Pancreas (tissue), 10 donors: ENCODE measurements at regions not wholly inside any gene's neighbourhood (a gene's known extent, or its start where the extent isn't known, plus 50 kb on each side); places are given as distances from the start of the nearest gene placed in this dataset.
A peak's percentile ranks its signal among the peaks of the same experiment; 100 is the strongest.
"Not testable (repeated sequence)": the region's sequence is repeated elsewhere in the genome, so short reads cannot be mapped to it uniquely, and the experiment has no call there.

Experiments
- ATAC-seq, 4 donors: fragments of 200-7000 bp; cut with Tn5 transposase; one replicate each; pipeline versions ENCODE4 v1.8.0 to v1.9.1; 2020; ENCODE audit warnings: mild to moderate bottlenecking in 4 of 4, moderate library complexity in 4 of 4
- DNase-seq, 6 donors: peaks; one replicate each; pipeline ENCODE4 v3.0.0-alpha.2; 2020
- FAIRE-seq: peaks from 2 replicates; lab custom pipeline; 2012; peaks lifted over from hg19 to GRCh38; lab: Jason Lieb, UNC
- H3K27ac ChIP-seq, 4 donors: fragments of 200-600 bp; sonication (generic); 1 replicate in 3 of 4; 2 replicates in 1 of 4; pipeline versions ENCODE4 v1.5.0 to v1.8.0; 2020
- H3K27me3 ChIP-seq, 4 donors: fragments of 200-600 bp; one replicate each; pipeline ENCODE4 v1.8.0; 2021
- H3K36me3 ChIP-seq, 3 donors: fragments of 200-600 bp; sonication (generic) in 1 of 3; one replicate each; pipeline versions ENCODE4 v1.5.0 to v1.8.0; 2020 to 2021
- H3K4me1 ChIP-seq, 3 donors: fragments of 200-600 bp; one replicate each; pipeline ENCODE4 v1.8.0; 2021
- H3K4me3 ChIP-seq, 4 donors: fragments of 200-600 bp; sonication (generic) in 2 of 4; one replicate each; pipeline versions ENCODE4 v1.5.0 to v1.8.0; 2020 to 2021
- H3K9me3 ChIP-seq, 4 donors: fragments of 200-600 bp; one replicate each; pipeline ENCODE4 v1.8.0; 2021
- WGBS, 2 donors: extraction: QIAGEN DNeasy Blood & Tissue Kit; methylation state at CpG; one replicate each; pipeline ENCODE4 v1.1.7; 2013; 5-methylcytosine and 5-hydroxymethylcytosine counted together
- intact Hi-C, 3 donors: fragments of 100-400 bp; cut with DNase I; formaldehyde crosslinking; loops; one replicate each; pipeline versions ENCODE4 v1.11.1 to v1.14.2; 2022
- TF ChIP-seq, protein P1 (sequence below), 4 donors: fragments of 200-600 bp; sonication (generic) in 3 of 4; IDR thresholded peaks; one replicate each; pipeline versions ENCODE4 v1.5.0 to v1.8.0; 2021; ENCODE audit warnings: antibody characterized with exemption in 4 of 4
- donor health status: healthy with polysubstance abuse.
- donor health status: DM: no; HTN: no; CAD: no; lungs with moderate emphysema.
- donor health status: DM: no; HTN: no; CAD: no.
- donor health status: control.
- donor health status: control.
- donor health status: Bipolar disorder and iron deficiency.
- donor health status: DM: yes; HTN: yes; CAD: no.
- donor health status: DM: no; HTN: no; CAD: no.
- donor health status: DM: no; HTN: no; CAD: no.
- donor health status: DM: yes; HTN: yes; CAD: no.

DNA sequence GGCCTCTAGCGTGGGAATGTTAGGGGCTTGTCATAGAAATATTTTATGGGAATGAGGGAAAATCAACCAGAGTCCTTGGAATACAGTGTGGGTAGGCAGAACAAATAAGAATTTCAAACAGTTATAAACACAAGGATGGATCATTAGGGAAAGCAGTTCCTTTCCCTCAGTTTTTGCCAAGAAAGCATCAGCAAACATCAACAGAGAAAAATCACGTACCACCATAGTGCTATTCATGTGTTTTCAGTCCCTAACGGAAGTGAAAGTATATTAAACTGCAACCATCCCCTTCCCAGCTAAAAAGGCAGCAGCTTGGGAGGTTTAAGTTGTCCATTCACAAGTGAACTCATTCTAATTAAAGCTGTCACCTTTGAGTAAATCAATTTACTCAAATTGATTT is 334.4 kb upstream of the PCDH18 start:
- ATAC-seq: no peak
- H3K9me3 ChIP-seq: no peaks in the 10 kb centered on the region
- no peaks in the 10 kb centered on the region for H3K27me3 ChIP-seq
- H3K27ac ChIP-seq: no peak overlapping the region
- 77 to 86% methylated on average over 3 of the region's 3 CpGs for WGBS, 2 donors
- no peaks in the 10 kb centered on the region for H3K36me3 ChIP-seq
- FAIRE-seq: no peak
- H3K4me3 ChIP-seq: no peak overlapping the region
- DNase-seq: no peak
- H3K4me1 ChIP-seq: no peaks in the 10 kb centered on the region
- intact Hi-C loops: no loop called here
- TF ChIP-seq, protein P1, sequence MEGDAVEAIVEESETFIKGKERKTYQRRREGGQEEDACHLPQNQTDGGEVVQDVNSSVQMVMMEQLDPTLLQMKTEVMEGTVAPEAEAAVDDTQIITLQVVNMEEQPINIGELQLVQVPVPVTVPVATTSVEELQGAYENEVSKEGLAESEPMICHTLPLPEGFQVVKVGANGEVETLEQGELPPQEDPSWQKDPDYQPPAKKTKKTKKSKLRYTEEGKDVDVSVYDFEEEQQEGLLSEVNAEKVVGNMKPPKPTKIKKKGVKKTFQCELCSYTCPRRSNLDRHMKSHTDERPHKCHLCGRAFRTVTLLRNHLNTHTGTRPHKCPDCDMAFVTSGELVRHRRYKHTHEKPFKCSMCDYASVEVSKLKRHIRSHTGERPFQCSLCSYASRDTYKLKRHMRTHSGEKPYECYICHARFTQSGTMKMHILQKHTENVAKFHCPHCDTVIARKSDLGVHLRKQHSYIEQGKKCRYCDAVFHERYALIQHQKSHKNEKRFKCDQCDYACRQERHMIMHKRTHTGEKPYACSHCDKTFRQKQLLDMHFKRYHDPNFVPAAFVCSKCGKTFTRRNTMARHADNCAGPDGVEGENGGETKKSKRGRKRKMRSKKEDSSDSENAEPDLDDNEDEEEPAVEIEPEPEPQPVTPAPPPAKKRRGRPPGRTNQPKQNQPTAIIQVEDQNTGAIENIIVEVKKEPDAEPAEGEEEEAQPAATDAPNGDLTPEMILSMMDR (IDR thresholded peaks at IDR 0.05): no peak

GRCh38 chr4:137861682-137862081 is 329.4 kb upstream of the PCDH18 start:
- Histone ChIP-seq H3K36me3 (no peaks in the 10 kb centered on the region), H3K4me1 (no peaks in the 10 kb centered on the region), H3K4me3 (no peak overlapping the region), H3K27me3 (no peaks in the 10 kb centered on the region), H3K9me3 (no peaks in the 10 kb centered on the region), H3K27ac (no peak overlapping the region)
- FAIRE-seq: peak; percentile 96
- intact Hi-C loops: no loop called here
- TF ChIP-seq, protein P1 (IDR thresholded peaks at IDR 0.05): peak in 3 of 4 donors; percentile 10 to 19 (median 13)
- DNase-seq: no peak
- no peak for ATAC-seq

GRCh38 chr4:137853424-137853823 is 321.1 kb upstream of the PCDH18 start:
- H3K9me3 ChIP-seq: no peaks in the 10 kb centered on the region
- 89 to 90% methylated on average over 29 of the region's 29 CpGs for WGBS, 2 donors
- H3K27me3 ChIP-seq: no peaks in the 10 kb centered on the region
- intact Hi-C loops: no loop called here
- H3K4me1 ChIP-seq: no peaks in the 10 kb centered on the region
- no peak overlapping the region for H3K4me3 ChIP-seq
- no peaks in the 10 kb centered on the region for H3K36me3 ChIP-seq
- ATAC-seq (no peak), FAIRE-seq (no peak), DNase-seq (peak in 2 of 6 donors; percentile 47 to 49)
- no peak overlapping the region for H3K27ac ChIP-seq
- TF ChIP-seq, protein P1 (IDR thresholded peaks at IDR 0.05): no peak

DNA sequence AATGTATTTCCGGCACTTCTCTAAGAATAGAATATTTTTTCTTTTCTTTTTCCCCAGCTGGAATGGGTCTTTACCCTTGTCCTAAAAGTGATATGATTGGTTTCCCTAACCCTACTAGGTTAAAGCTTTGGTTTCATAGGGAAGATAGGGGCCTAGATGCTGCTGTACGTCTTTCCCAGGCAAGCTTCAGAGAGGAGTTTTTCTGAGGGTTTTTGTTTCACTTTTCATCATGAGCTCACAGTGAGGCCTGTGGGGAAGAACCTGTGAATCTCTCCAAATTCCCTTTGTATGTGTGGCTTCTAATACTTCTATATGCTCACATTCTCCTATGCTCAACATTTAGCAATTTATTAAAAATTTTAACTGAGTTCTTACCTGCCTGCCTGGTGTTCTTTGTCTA is 320.0 kb upstream of the PCDH18 start:
- TF ChIP-seq, protein P1 (IDR thresholded peaks at IDR 0.05): no peak
- no peak overlapping the region for H3K27ac ChIP-seq
- no peak overlapping the region for H3K4me3 ChIP-seq
- H3K9me3 ChIP-seq: no peaks in the 10 kb centered on the region
- FAIRE-seq (no peak), DNase-seq (no peak), ATAC-seq (no peak)
- WGBS, 2 donors: 85 to 91% methylated on average over 2 of the region's 2 CpGs
- no peaks in the 10 kb centered on the region for H3K4me1 ChIP-seq
- no peaks in the 10 kb centered on the region for H3K36me3 ChIP-seq
- intact Hi-C loops: no loop called here
- no peaks in the 10 kb centered on the region for H3K27me3 ChIP-seq

GRCh38 chr4:137851435-137851834 is 319.1 kb upstream of the PCDH18 start:
- WGBS, 2 donors: 44 to 49% methylated on average over 2 of the region's 2 CpGs
- Histone ChIP-seq H3K27ac (no peak overlapping the region), H3K9me3 (no peaks in the 10 kb centered on the region), H3K36me3 (no peaks in the 10 kb centered on the region), H3K27me3 (no peaks in the 10 kb centered on the region), H3K4me1 (no peaks in the 10 kb centered on the region), H3K4me3 (no peak overlapping the region)
- DNase-seq: no peak
- TF ChIP-seq, protein P1 (IDR thresholded peaks at IDR 0.05): no peak
- ATAC-seq: no peak
- no peak for FAIRE-seq
- intact Hi-C loops: no loop called here

GRCh38 chr4:137827945-137828344 is 295.7 kb upstream of the PCDH18 start:
- H3K9me3 ChIP-seq, DNase-seq, FAIRE-seq, intact Hi-C loops, H3K27ac ChIP-seq, H3K4me1 ChIP-seq, H3K27me3 ChIP-seq, H3K4me3 ChIP-seq, ATAC-seq, H3K36me3 ChIP-seq: not testable (repeated sequence)
